ENCODE measurements at regions not wholly inside any gene's neighbourhood (a gene's known extent, or its start where the extent isn't known, plus 50 kb on each side); places are given as distances from the start of the nearest gene placed in this dataset.

DNA sequence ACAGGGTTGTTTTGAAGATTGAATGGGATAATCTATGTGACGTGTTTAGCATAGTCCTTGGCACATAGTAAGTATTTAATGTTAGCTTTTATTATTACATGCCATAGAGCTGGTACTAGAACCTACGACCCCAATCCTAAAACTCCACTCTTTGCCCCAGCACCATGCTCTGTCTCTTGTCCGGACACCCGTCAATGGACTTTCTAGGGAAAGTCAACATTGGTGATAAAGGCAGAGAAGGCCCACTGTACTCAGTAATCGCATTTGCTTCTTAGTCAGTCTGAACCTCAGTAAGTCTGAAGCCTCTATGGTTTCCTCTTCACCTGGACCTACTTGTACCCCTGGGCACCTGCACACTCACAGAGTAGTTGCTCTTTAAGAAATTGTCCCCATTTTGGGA lies 153.1 kb upstream of the PRMT8 start:
- no peak for TF ChIP-seq CTCF (IDR thresholded peaks at IDR 0.05)
- no peak for TF ChIP-seq POLR2A (IDR thresholded peaks at IDR 0.05)
